Neural progenitor cell (in vitro differentiated cells): ENCODE measurements at regions not wholly inside any gene's neighbourhood (a gene's known extent, or its start where the extent isn't known, plus 50 kb on each side); places are given as distances from the start of the nearest gene placed in this dataset.

Source experiments
- DNase-seq: peaks from one replicate; pipeline ENCODE4 v3.0.0-alpha.2; 2016; ENCODE audit warnings: low spot score
- H2AFZ ChIP-seq: fragments of 200-600 bp; sonication (generic); replicated peaks from 2 replicates; pipeline ENCODE4 v1.6.1; 2016; ENCODE audit warnings: antibody characterized with exemption
- H3F3A ChIP-seq: fragments of 200-600 bp; sonication (generic); 2 replicates; pipeline ENCODE4 v1.6.1; 2016; ENCODE audit warnings: antibody characterized with exemption, low read depth
- H3K27ac ChIP-seq: fragments of 200-600 bp; sonication (generic); 2 replicates; pipeline ENCODE4 v1.5.1; 2016; ENCODE audit warnings: mild to moderate bottlenecking
- H3K27me3 ChIP-seq: fragments of 200-600 bp; sonication (generic); 2 replicates; pipeline ENCODE4 v1.6.1; 2016; ENCODE audit warnings: mild to moderate bottlenecking, moderate library complexity
- H3K36me3 ChIP-seq: fragments of 200-600 bp; sonication (generic); 2 replicates; pipeline ENCODE4 v1.5.1; 2016
- H3K4me1 ChIP-seq: fragments of 200-600 bp; sonication (generic); 2 replicates; pipeline ENCODE4 v1.6.1; 2016; ENCODE audit warnings: mixed run types
- H3K4me2 ChIP-seq: fragments of 200-600 bp; sonication (generic); 2 replicates; pipeline ENCODE4 v1.6.1; 2016
- H3K4me3 ChIP-seq: fragments of 200-600 bp; sonication (generic); 2 replicates; pipeline ENCODE4 v1.5.1; 2016
- H3K79me2 ChIP-seq: fragments of 200-600 bp; sonication (generic); 2 replicates; pipeline ENCODE4 v1.6.1; 2016; ENCODE audit warnings: low read depth
- H3K9ac ChIP-seq: fragments of 200-600 bp; sonication (generic); 2 replicates; pipeline ENCODE4 v1.6.1; 2016
- H3K9me3 ChIP-seq: fragments of 200-600 bp; sonication (generic); 2 replicates; pipeline ENCODE4 v1.5.1; 2016; ENCODE audit warnings: low read depth
- H4K20me1 ChIP-seq: fragments of 200-600 bp; sonication (generic); 2 replicates; pipeline ENCODE4 v1.6.1; 2016; ENCODE audit warnings: low read depth
- H3K27ac Mint-ChIP-seq: 3 replicates; pipeline ENCODE4 v1.8.0; 2021; ENCODE audit warnings: mixed read lengths
- H3K27me3 Mint-ChIP-seq: 2 replicates; pipeline ENCODE4 v1.8.0; 2022; ENCODE audit warnings: low read depth, mild to moderate bottlenecking, inconsistent platforms, moderate library complexity, mixed read lengths; ENCODE audit not compliant: insufficient read depth
- H3K36me3 Mint-ChIP-seq: 3 replicates; pipeline ENCODE4 v1.8.0; 2021; ENCODE audit warnings: mixed read lengths
- H3K4me1 Mint-ChIP-seq: 3 replicates; pipeline ENCODE4 v1.8.0; 2021; ENCODE audit warnings: mixed read lengths
- H3K4me3 Mint-ChIP-seq: 3 replicates; pipeline ENCODE4 v1.8.0; 2021; ENCODE audit warnings: mild to moderate bottlenecking, moderate library complexity, mixed read lengths
- H3K9me3 Mint-ChIP-seq: 3 replicates; pipeline ENCODE4 v1.8.0; 2020; ENCODE audit warnings: mixed read lengths
- EZH2 ChIP-seq: fragments of 200-600 bp; sonication (generic); IDR thresholded peaks from 2 replicates; pipeline ENCODE4 v1.6.1; 2017; ENCODE audit warnings: antibody characterized with exemption, mild to moderate bottlenecking, moderate library complexity
- EZH2phosphoT487 ChIP-seq: fragments of 200-600 bp; sonication (generic); IDR thresholded peaks from 2 replicates; pipeline ENCODE4 v1.6.1; 2017; ENCODE audit warnings: antibody characterized with exemption
- TF ChIP-seq, protein P1 (sequence below): fragments of 200-600 bp; sonication (generic); IDR thresholded peaks from 2 replicates; pipeline ENCODE4 v1.5.1; 2017; ENCODE audit warnings: antibody characterized with exemption, mild to moderate bottlenecking

DNA sequence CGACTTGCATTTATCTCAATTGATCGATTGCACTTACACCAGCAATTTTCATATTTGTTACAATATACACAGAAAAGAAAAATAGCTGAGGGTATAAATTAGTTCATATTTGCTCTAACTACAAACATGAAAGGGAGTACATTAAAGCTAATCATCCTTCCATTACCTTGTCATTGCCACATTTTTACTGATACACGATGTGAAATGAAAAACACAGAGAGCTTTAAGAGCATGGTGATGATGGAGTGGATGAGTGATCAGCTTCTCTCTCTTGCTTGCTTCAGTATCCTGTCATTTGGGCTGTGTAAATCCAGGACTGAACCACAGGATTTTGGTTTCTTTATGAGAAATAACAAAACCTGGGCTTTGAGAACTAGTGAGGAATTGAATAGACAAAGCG lies 1207.5 kb upstream of the GOT2 start:
- Histone ChIP-seq H3K4me2 (no peak overlapping the region), H3K9me3 (no peaks in the 10 kb centered on the region), H3F3A (no peaks in the 10 kb centered on the region), H3K27me3 (no peaks in the 10 kb centered on the region), H3K36me3 (no peaks in the 10 kb centered on the region), H4K20me1 (no peaks in the 10 kb centered on the region), H3K4me3 (no peak overlapping the region), H2AFZ (no peak overlapping the region), H3K4me1 (no peaks in the 10 kb centered on the region), H3K79me2 (no peaks in the 10 kb centered on the region), H3K9ac (no peak overlapping the region), H3K27ac (no peak overlapping the region)
- TF ChIP-seq, protein P1, sequence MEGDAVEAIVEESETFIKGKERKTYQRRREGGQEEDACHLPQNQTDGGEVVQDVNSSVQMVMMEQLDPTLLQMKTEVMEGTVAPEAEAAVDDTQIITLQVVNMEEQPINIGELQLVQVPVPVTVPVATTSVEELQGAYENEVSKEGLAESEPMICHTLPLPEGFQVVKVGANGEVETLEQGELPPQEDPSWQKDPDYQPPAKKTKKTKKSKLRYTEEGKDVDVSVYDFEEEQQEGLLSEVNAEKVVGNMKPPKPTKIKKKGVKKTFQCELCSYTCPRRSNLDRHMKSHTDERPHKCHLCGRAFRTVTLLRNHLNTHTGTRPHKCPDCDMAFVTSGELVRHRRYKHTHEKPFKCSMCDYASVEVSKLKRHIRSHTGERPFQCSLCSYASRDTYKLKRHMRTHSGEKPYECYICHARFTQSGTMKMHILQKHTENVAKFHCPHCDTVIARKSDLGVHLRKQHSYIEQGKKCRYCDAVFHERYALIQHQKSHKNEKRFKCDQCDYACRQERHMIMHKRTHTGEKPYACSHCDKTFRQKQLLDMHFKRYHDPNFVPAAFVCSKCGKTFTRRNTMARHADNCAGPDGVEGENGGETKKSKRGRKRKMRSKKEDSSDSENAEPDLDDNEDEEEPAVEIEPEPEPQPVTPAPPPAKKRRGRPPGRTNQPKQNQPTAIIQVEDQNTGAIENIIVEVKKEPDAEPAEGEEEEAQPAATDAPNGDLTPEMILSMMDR = no peak
- TF ChIP-seq EZH2phosphoT487 = no peak
- no peak for TF ChIP-seq EZH2
- Mint-ChIP-seq H3K9me3 (peaks cover 6% of the 10 kb centered on the region), H3K36me3 (no peaks in the 10 kb centered on the region), H3K27ac (no peak overlapping the region), H3K27me3 (peaks cover 2% of the 10 kb centered on the region), H3K4me3 (no peak overlapping the region), H3K4me1 (no peaks in the 10 kb centered on the region)
- no peak for DNase-seq

DNA sequence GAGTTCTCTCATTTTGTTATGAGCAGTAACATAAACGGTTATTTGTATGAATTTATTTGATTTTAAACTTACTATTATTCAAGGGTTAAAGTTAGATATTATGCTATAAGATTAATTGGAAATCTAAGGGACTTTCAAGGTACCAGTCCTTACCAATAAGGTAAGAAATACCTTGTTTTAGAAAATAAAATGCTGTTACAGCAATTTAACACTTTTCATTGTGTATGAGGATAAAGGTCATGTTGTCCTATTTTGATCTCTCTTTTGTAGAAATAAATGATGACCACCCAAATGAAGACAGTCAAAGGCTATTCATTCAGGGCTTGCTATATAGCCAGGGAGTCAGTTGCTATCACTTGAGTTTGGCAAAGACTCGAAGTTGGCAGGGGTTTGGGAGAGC lies 1185.9 kb upstream of the GOT2 start:
- Mint-ChIP-seq H3K27me3 (peaks cover 2% of the 10 kb centered on the region), H3K4me3 (no peak overlapping the region), H3K36me3 (no peaks in the 10 kb centered on the region), H3K27ac (no peak overlapping the region), H3K4me1 (peaks cover 3% of the 10 kb centered on the region), H3K9me3 (no peaks in the 10 kb centered on the region)
- Histone ChIP-seq H3K4me1 (no peaks in the 10 kb centered on the region), H3K36me3 (no peaks in the 10 kb centered on the region), H3K9me3 (no peaks in the 10 kb centered on the region), H3K79me2 (no peaks in the 10 kb centered on the region), H3K27me3 (no peaks in the 10 kb centered on the region), H3K4me3 (no peak overlapping the region), H3K27ac (no peak overlapping the region), H4K20me1 (no peaks in the 10 kb centered on the region), H2AFZ (no peak overlapping the region), H3K9ac (no peak overlapping the region), H3F3A (no peaks in the 10 kb centered on the region), H3K4me2 (no peak overlapping the region)
- no peak for DNase-seq
- TF ChIP-seq, protein P1 = no peak
- TF ChIP-seq EZH2phosphoT487 (no peak), EZH2 (no peak)

DNA sequence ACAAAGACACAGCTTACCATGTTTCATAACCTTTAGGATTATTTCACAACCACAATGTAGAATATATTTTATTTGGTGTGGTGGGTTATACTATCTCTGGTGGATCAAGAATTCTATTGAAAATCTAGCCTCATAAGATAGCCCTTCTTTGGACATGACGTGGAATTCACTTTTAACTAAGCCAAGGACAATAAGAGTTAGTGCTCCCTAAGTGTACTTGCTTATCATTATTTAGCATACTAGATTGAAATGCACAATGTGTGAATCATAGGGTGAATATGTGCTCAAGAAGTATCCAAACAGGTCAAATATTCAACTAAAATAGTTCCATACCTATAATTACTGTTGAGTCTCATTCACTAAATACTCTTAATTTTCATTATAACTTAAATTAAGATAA lies 1179.5 kb upstream of the GOT2 start:
- Histone ChIP-seq H3K4me3 (no peak overlapping the region), H2AFZ (no peak overlapping the region), H3F3A (no peaks in the 10 kb centered on the region), H3K27me3 (no peaks in the 10 kb centered on the region), H3K27ac (no peak overlapping the region), H3K4me1 (no peaks in the 10 kb centered on the region), H4K20me1 (no peaks in the 10 kb centered on the region), H3K9me3 (no peaks in the 10 kb centered on the region), H3K79me2 (no peaks in the 10 kb centered on the region), H3K4me2 (no peak overlapping the region), H3K36me3 (no peaks in the 10 kb centered on the region), H3K9ac (no peak overlapping the region)
- no peaks in the 10 kb centered on the region for H3K36me3 Mint-ChIP-seq
- no peak for DNase-seq
- no peak overlapping the region for H3K4me3 Mint-ChIP-seq
- TF ChIP-seq EZH2 (no peak), EZH2phosphoT487 (no peak)
- TF ChIP-seq, protein P1 = no peak
- H3K27ac Mint-ChIP-seq = no peak overlapping the region
- H3K4me1 Mint-ChIP-seq = peaks cover 9% of the 10 kb centered on the region
- H3K9me3 Mint-ChIP-seq = no peaks in the 10 kb centered on the region
- H3K27me3 Mint-ChIP-seq = no peaks in the 10 kb centered on the region

DNA sequence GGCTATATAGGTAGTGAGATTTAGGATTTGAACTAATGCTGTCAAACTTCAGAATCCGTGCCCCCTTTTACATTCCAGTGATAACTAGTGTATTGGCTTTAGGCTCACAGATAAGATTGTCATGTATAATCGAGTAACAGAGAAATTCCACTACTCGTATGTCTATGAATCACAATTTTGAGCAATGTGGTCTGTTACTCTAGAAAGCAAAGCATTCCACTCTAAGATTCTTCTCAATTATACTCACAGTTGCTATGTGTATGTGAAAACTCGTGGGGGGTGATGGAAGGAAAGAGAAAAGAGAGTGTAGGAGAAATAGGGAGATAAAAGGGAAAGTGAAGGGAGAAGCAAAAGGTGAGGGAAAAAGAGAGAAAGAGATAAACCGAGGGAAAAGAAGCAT lies 1175.1 kb upstream of the GOT2 start:
- Histone ChIP-seq H4K20me1 (no peaks in the 10 kb centered on the region), H3K9me3 (no peaks in the 10 kb centered on the region), H3K9ac (no peak overlapping the region), H2AFZ (no peak overlapping the region), H3K27ac (no peak overlapping the region), H3F3A (no peaks in the 10 kb centered on the region), H3K4me1 (peaks cover 14% of the 10 kb centered on the region), H3K27me3 (no peaks in the 10 kb centered on the region), H3K4me3 (no peak overlapping the region), H3K79me2 (no peaks in the 10 kb centered on the region), H3K4me2 (no peak overlapping the region), H3K36me3 (no peaks in the 10 kb centered on the region)
- no peaks in the 10 kb centered on the region for H3K36me3 Mint-ChIP-seq
- no peaks in the 10 kb centered on the region for H3K9me3 Mint-ChIP-seq
- peaks cover 2% of the 10 kb centered on the region for H3K27me3 Mint-ChIP-seq
- TF ChIP-seq EZH2phosphoT487 (no peak), EZH2 (no peak)
- TF ChIP-seq, protein P1 = no peak
- no peak overlapping the region for H3K4me3 Mint-ChIP-seq
- peak overlapping the region; percentile 2 for H3K27ac Mint-ChIP-seq
- no peak for DNase-seq
- H3K4me1 Mint-ChIP-seq = peaks cover 21% of the 10 kb centered on the region
